HG02642 (cell line): ENCODE measurements at regions not wholly inside any gene's neighbourhood (a gene's known extent, or its start where the extent isn't known, plus 50 kb on each side); places are given as distances from the start of the nearest gene placed in this dataset.

Experiments
- ATAC-seq: cut with Tn5 transposase; IDR thresholded peaks from one replicate; pipeline ENCODE4 v1.9.1; 2021; ENCODE audit warnings: mild to moderate bottlenecking; ENCODE audit not compliant: unreplicated experiment, poor library complexity

DNA sequence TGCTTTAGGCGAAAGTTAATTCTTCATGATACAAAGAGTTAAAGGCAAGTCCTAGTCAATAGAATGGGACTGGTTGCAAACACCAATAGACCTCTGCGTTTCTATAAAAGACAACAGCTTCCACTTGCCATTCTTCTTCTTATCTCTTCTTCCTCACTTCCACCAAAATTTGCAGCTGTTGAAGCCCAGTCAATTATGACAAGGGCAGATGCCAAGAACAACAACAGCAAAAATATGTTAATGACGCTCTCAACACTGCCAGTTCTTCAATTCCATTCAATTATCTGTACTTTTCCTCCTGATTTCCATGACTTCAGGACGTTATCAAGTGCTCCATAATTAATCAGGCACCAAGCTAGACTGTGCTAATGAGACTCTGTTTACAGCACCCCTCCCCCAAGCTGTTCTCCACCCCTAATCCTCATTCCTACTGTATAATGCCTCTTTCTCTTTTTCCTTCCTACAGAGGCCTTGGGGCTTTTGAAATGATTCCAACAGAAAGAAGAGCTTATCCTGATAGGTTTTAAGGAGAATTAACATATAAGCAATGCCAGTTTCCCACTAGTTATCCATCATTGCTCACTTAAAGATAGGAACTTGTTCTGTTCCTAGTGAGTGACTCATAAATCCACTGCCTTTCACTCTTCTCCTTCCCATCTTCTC, 1160.5 kb downstream of the IGSF11 start:
- no peak for ATAC-seq

DNA sequence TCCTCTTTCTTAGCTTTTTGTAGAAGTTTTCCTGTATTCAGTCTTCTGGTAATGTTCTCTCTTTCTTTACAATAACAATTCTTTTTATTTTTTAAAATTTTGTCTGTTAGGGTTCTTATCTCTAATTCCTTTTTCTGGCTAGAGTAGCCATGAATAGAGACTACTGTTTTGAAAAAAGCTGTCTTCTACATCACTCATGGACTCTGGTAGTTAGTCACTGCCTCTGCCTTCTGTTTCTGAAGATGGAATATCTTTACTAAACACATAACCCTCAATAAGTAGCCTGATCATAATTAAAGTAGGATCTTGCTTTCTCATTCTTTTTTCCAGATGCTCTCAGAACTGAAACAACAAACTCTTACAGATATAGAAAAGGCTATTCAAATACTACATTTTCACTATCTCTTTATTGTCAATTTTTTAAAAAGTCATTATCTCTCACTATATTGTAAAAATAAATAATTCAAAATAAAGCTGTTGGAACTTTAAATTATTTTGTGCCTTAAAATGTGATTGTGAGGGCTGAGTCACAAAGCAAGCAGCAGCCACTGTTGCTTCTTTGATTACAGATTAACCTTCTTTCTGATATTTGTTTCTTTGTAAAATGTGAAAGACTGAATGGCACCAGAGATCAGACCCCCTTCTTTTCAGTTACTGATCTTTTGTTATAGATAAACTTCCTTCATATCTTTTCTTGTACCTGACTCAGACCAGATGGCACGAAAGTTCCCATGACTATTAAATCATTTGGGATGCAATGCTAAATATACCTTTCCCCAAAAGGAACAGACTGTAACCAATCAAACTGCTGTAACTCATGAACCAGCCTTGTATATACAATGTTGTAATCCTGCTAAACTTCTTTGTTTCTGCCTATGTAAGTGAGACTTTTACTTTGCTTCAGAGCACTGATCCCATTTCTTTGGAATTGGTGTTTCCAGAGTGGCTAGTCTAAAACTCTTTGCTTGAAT, 1159.5 kb downstream of the IGSF11 start:
- no peak for ATAC-seq

DNA sequence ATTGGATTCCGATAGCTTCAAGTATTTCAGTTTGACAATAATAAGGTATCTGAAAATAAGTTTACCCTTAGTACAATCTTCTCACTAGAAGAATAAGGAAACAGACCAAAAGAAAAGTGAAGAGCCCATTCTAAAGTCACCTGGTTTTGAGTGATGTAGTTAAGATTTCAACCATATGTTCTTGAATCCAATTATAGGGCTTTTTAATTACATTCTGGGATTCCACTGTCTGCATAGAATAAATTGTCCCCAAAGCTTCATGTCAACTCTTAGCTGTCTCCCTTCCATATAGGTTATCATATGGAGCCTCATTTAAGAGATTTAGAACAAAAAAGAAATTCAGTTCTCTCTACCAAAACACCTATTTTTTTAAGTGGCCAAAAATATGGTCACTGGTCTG, 1158.8 kb downstream of the IGSF11 start:
- no peak for ATAC-seq

DNA sequence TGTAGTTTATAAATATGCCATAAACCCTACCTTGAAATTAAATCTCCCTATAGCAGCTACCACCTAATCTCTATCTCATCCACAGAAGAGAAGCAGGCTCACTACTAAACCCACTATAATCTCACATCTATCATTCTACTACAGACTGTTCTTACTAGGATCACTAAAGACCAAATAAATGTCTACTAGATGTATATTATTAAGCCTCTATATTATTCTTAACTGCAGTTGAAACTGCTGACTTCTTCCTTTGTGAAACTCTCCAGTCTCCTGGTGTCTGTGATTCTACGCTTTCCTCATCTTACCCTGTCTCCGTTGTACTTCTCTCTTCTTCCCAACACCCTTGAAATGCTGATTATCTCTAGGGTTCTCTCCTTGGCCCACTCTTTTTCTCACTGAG, 1154.0 kb downstream of the IGSF11 start:
- no peak for ATAC-seq

DNA sequence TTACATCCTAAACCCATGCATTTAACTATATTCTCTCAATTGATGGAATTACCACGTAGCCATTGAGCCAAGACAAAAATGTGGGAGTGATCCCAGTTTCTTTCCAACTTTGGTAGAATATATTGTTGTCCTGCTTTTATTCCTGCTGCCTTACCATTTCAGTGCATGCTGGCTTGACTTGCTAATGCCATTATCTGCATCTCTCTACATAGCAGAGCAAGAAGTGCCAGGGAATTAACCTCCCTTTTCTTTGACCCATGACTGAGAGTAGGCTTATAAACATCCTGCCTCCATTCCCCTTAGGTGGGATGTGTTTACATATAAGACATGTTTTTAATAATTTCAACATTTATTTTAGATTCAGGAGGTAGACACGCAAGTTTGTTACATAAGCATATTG, 1153.4 kb downstream of the IGSF11 start:
- ATAC-seq = no peak

DNA sequence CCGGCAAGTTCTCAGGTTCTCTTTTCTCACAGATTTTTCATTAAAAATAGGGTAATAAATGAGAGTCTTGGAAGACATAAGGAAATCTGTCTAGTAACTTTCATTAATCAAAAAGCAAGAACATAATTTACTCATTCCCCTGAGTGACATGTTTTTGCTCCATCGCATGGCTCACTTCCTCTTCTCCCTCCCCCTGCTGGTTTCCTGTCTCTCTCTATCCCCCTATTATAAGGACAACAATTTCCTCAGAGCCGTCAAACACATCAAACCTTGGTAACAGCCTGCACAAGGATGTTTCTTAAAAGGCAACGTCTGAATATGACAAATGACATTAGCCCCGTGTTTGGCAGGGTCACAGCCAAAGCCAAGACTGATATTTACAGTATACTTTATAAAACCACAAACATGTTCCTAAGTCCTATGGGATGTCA, 1149.6 kb downstream of the IGSF11 start:
- ATAC-seq = peak; percentile 47

DNA sequence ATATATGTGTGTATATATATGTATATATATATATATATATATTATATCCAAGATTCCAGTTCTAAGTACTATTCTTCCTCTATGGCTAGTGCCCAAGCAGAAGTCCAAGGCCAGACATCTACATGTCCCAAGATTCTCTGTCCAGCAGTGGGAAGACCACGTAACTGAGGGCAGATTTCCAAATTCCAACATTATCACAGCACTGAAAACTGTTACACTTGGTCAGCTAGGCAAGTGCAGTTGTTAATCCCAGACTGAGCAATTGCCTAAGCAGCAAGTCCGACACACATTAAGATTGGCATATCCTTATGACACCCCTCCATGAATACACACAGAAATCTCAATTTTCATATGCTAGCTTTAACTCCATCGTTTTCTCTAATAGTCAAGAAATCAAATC, 1148.5 kb downstream of the IGSF11 start:
- ATAC-seq = no peak

DNA sequence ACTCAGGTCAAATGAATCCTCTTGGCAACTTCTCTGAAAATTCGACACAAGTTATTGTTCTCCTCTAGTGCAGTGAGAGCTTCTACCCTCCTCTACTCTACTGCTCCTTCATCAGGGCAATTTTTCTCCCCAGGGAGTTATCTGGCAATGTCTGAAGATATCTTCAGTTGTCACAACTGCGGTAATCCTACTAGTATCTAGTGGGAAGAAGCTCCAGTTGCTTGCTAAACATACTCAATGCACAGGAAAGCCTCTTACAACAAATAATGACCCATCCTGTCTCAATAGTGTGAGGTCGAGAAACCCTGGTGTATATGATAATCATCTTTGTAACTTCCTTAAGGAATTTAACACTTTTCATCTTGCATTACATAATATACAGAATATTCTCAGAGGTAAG, 1147.6 kb downstream of the IGSF11 start:
- no peak for ATAC-seq

DNA sequence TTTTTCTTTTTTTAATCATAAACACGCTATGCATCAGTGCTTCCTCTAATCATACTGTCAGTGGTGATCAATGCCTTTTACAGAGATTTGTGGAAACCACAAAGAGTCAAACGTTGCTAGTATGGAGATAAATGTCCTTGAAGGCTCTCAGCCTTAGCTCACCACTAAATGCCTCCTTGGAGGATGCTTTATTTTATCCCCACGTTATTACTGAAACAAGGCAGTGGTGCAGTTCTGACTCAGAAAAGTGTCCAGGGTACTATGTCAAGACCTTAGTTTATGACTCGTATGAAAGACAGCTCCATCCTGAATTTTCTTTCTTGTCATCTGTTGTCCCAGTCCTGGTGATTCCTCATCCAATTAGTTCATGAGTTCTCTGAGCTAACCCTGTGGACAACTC, 1146.7 kb downstream of the IGSF11 start:
- ATAC-seq = no peak

DNA sequence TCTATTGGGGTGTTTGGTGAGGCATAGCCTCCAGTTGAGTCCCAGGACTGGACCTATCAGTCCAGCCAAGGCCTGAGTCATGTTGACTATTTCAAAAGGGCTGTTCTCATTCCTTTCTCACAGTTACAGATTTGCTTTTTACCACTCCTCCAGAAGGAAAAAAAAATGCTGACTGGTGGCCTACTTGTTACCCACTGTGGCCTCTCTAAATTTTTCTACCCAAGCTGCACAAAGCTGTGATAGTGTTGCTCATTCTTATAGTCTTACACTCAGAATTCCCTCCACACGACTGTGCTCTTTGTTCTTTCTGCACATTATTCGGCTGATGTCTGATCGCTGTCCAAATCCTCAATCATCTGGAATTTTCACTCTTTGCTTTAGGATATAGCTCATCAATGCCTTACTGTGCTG, 1142.2 kb downstream of the IGSF11 start:
- no peak for ATAC-seq

DNA sequence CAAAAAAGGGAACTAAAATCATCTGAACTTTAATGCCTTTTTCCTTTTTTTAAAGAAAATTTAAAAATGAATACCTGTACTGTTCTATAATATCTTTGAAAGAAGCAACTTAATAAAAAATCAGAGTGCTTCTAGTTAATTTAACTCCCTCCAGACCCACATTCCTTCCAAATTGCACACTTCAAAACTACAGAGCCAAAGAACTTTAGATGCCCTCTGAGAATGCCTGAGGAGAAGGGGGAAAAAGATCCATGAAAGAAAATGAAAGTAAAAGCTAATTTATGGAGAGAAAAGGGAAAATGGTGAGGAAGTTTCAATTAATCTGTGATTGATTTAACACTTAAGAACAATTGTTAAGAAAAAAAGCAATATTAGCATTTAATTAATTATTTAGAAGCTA, 1141.6 kb downstream of the IGSF11 start:
- ATAC-seq = no peak

DNA sequence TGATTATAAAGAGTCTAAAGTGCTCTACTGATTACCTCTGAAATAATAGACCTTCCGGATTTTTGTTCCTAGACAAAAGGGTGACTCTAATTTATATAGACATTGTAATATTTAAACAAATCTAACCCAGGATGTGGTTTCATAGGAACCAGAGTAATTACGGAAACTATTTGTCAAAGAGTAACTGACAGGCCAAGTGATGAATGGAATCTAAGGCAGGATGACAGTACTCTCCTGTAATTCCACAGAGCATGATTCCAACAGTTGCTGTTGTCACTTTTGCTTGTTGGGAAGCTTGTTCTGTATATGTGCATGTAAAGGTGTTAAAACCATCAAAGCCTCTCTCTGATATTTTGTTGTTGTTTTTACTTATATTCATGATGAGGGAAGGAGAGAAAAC, 1141.0 kb downstream of the IGSF11 start:
- no peak for ATAC-seq

DNA sequence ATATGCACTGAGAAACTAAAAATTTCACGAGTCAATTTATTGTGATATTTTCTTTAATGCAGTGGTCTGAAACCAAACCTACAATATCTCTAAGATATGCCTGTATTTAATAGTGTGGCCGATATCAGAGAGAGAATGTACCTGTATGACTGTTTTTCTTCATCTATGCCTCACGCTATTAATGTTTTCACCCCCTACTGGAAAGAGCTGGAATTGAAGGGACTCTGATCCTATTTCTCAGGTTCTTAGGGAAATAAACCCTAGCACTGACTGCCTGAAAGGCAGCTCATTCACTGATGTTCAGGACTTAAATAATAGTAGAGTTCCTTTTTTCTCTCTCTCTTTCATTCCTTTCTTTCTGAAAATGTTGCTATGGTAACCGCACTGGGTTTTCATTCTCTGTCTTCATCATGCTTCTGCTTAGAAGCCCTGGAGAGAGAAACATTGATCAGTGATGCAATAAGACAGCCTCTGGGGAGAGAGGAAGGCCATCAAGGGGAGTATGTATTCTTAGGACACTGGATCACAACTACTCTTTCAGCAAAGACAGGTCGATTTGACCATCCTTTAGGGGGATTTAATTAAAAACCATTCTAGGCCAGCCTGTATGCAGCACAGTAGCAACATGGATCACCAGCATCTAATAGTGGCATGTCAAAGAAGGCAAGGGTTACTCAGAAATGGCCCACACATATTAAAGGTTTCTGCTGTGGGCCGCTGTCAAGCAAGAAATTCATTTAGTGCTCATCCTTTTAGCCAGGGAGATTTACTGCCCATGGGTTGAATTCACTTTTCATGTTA, 1135.7 kb downstream of the IGSF11 start:
- peak; percentile 50 for ATAC-seq

DNA sequence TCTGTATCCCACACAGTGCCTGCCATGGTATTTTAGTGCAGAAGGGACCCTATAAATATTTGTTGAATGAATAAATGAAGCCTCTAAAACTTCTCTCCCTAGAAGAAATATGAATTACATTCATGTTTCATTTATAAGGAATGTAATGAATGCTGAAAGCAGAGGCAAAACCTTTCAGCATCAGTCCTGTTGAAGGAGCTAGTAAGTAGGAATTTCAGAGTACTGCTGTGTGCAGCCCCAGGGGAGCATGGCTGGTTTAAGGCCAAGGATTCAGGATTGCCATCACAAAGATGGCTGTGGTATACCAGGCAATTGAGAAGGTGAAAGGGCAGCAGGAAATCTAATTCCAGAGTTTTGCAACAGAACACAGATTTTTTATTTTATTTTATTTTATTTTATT, 1131.4 kb downstream of the IGSF11 start:
- ATAC-seq = no peak

DNA sequence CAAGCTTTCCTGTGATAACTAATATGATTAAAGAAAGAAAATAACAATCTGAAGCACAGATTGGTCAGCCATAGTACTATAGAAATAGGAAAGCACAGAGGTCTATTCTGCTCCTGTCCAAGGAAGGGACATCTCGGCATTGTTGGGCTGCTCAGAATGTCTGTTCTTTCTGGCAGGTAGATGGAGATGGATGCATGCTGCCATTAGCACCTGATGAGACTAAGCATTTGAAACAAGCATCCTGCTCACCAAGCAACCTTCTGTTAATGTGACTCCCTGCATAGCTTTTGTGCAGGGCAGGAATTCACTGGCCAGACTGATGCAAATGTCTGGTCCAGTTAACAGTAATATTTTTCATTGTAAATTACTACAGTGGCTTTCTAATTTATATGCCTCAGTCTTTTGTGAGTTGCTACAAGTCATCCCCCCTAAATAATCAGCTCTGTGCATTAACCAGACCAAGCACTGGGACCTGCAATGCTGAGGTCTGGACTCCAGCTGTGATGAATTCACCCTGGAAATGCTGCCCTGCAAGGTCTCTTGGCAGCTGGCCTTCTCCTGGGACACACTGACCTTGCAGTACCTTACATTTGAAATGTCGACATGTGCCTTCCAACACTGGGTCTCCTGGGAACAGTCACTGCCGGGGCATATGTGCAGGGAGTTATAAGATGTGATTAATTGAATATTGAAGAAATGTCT, 1123.7 kb downstream of the IGSF11 start:
- ATAC-seq = no peak

DNA sequence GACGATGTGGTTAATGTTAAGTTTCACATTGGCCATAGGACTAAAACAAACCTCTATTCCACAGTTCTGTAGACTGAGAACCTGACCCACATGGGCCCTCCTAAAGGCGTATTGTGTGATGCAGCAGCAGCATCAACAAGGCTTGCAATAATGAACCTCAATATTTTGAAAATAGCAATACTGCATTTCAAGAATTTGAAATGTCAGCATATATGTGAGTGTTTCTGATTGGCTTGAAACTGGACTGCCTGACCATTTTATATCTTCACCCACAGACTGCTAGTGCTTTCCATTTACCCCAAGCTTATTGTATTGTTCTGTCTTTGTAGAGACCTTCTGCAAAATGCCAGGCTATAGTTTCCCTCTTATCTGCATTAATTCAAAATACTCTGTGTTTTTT, 1122.3 kb downstream of the IGSF11 start:
- no peak for ATAC-seq

DNA sequence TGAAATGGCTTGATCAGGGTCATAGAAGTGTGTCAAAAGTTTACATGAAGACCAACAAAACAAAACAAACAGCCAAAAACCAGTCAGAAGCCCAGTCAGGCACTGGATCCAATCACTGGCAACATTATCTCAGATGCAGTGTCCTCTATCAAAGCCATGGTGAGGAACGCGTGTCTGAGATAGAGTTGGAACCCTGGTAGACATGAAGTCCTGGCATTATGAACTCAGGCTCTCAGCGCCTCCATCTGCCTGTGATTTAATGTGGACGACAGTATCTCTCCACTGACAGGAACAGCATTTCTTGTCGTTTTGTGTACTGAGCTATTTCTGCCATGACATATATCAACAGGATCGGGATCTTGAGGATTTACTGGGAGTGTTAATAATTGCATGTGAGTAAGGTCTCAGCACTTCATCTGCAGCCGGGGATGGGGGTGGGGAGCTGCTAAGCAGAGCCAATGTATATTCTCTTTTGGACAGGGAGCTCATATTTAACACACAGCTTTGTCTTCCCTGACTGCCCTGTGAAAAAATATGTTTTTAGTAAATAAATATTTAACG, 1120.0 kb downstream of the IGSF11 start:
- no peak for ATAC-seq

DNA sequence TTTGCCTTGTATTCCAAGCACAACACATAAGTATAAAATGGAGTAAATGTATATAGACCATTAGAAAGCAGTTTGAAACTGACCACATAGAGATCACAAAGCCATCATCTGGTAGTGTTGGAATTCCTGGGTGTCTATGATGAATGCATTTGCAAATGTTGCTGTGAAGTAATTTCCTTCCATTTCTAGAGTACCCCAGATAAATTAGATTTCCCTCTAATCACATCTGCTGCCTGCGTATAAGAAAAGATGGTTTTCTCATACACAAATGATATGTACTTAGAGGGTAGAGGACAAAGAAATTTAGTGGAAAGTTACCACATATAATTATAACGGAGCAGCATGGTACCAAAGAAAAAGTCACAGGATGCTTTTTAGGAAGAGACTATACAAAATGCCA, 1117.8 kb downstream of the IGSF11 start:
- no peak for ATAC-seq

DNA sequence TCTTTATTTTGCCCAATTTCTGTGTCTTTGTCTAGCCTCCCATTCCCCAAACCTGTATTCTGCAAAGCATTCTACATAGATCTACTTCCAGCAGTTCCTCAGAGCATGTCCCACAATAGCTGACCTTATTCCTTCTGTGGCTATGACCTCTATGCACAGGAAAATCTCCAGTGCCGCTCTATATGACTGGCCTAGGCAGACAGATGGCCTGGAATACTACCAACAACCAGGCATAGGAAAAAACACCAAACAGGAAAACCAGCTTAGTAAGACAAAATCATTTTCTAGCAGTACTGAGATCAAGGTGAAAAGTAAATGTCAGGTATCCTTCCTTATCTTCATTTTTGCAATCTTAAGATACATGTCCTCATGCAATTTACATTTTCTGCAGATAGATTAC, 1115.0 kb downstream of the IGSF11 start:
- no peak for ATAC-seq
